NT2/D1 (cell line): ENCODE measurements at regions not wholly inside any gene's neighbourhood (a gene's known extent, or its start where the extent isn't known, plus 50 kb on each side); places are given as distances from the start of the nearest gene placed in this dataset.

Source experiments
- SUZ12 ChIP-seq: IDR thresholded peaks from 2 replicates; pipeline ENCODE4 v1.6.1; 2011; ENCODE audit not compliant: insufficient read length, insufficient read depth; ENCODE audit errors: extremely low read depth
- YY1 ChIP-seq: IDR thresholded peaks from 2 replicates; pipeline ENCODE4 v1.6.1; 2011; ENCODE audit not compliant: insufficient read length, insufficient read depth
- ZNF274 ChIP-seq: IDR thresholded peaks from 2 replicates; pipeline ENCODE4 v1.6.1; 2011; ENCODE audit warnings: mild to moderate bottlenecking, low read depth, low read length

- TF ChIP-seq YY1 (no peak), ZNF274 (no peak), SUZ12 (no peak)
Measured at GRCh38 chr4:115687052-115687755, 573.8 kb upstream of the NDST4 start.
